SK-N-SH (cell line): ENCODE measurements at regions not wholly inside any gene's neighbourhood (a gene's known extent, or its start where the extent isn't known, plus 50 kb on each side); places are given as distances from the start of the nearest gene placed in this dataset.

ENCODE experiments used
- CTCF ChIA-PET: fragments of 300-600, 350-600 bp; formaldehyde crosslinking; extraction: SDS; loops from one replicate; lab custom pipeline; 2021; lab: Yijun Ruan, JAX
- POLR2A ChIA-PET: fragments of 350-600 bp; sonication (Branson Sonifier 250); formaldehyde crosslinking; extraction: SDS; loops from one replicate; lab custom pipeline; 2020; ENCODE audit warnings: antibody characterized with exemption, inconsistent platforms; lab: Yijun Ruan, JAX
- DNase-seq: peaks from one replicate; pipeline ENCODE4 v3.0.0; 2012
- H2AFZ ChIP-seq: fragments of 200-600 bp; sonication (generic); 2 replicates; pipeline ENCODE4 v1.8.1; 2016; ENCODE audit warnings: antibody characterized with exemption, mild to moderate bottlenecking, low read depth
- H3F3A ChIP-seq: fragments of 200-600 bp; sonication (generic); replicated peaks from 2 replicates; pipeline ENCODE3; 2016; ENCODE audit warnings: antibody characterized with exemption, mild to moderate bottlenecking; ENCODE audit not compliant: insufficient read depth
- H3K27ac ChIP-seq, 2 experiments: fragments of 200-500 bp in 1 of 2; fragments of 200-600 bp in 1 of 2; sonication (Bioruptor generic) in 1 of 2; sonication (generic), shearing (Covaris generic) in 1 of 2; 2 replicates each; pipeline versions ENCODE4 v1.5.1 to v1.6.1; 2014 to 2016; ENCODE audit warnings: low read depth in 2 of 2, inconsistent platforms in 1 of 2, low read length in 1 of 2, mild to moderate bottlenecking in 1 of 2, mixed read lengths in 1 of 2
- H3K27me3 ChIP-seq: fragments of 200-600 bp; sonication (generic), shearing (Covaris generic); 2 replicates; pipeline ENCODE4 v1.6.1; 2016; ENCODE audit warnings: mixed run types; ENCODE audit not compliant: insufficient read depth
- H3K36me3 ChIP-seq, 2 experiments: fragments of 200-500 bp in 1 of 2; fragments of 200-600 bp in 1 of 2; sonication (Bioruptor generic) in 1 of 2; sonication (generic) in 1 of 2; replicated peaks in 1 of 2; 2 replicates each; pipeline versions ENCODE3 to v1.5.1; 2014 to 2016; ENCODE audit warnings: low read length in 1 of 2, mild to moderate bottlenecking in 1 of 2; ENCODE audit not compliant: insufficient read depth in 2 of 2, control insufficient read depth in 1 of 2
- H3K4me1 ChIP-seq, 2 experiments: fragments of 200-500 bp in 1 of 2; fragments of 200-600 bp in 1 of 2; sonication (Bioruptor generic) in 1 of 2; sonication (generic), shearing (Covaris generic) in 1 of 2; 2 replicates each; pipeline versions ENCODE4 v1.5.1 to v1.6.1; 2014 to 2016; ENCODE audit warnings: low read depth in 1 of 2, low read length in 1 of 2, mixed run types in 1 of 2; ENCODE audit not compliant: insufficient read depth in 2 of 2, control insufficient read depth in 1 of 2
- H3K4me2 ChIP-seq: fragments of 200-600 bp; sonication (generic), shearing (Covaris generic); 2 replicates; pipeline ENCODE4 v1.6.1; 2017; ENCODE audit warnings: mixed run types
- H3K4me3 ChIP-seq, 2 experiments: fragments of 200-500 bp in 1 of 2; fragments of 200-600 bp in 1 of 2; sonication (Bioruptor generic) in 1 of 2; sonication (generic), shearing (Covaris generic) in 1 of 2; 2 replicates each; pipeline versions ENCODE4 v1.5.1 to v1.8.1; 2014 to 2016; ENCODE audit warnings: low read depth in 2 of 2, inconsistent platforms in 1 of 2, low read length in 1 of 2, mild to moderate bottlenecking in 1 of 2, mixed read lengths in 1 of 2, moderate library complexity in 1 of 2
- H3K79me2 ChIP-seq: fragments of 200-600 bp; sonication (generic); 2 replicates; pipeline ENCODE4 v1.8.1; 2017; ENCODE audit warnings: mild to moderate bottlenecking; ENCODE audit not compliant: insufficient read depth
- H3K9ac ChIP-seq: fragments of 200-600 bp; sonication (generic); 2 replicates; pipeline ENCODE4 v1.6.1; 2017; ENCODE audit warnings: mixed run types
- H3K9me2 ChIP-seq: fragments of 200-600 bp; sonication (generic); 2 replicates; pipeline ENCODE4 v1.6.1; 2017; ENCODE audit warnings: mixed run types
- H3K9me3 ChIP-seq: fragments of 200-600 bp; sonication (generic); 2 replicates; pipeline ENCODE4 v1.6.1; 2017; ENCODE audit warnings: mixed run types, mild to moderate bottlenecking, moderate library complexity
- H4K20me1 ChIP-seq: fragments of 200-600 bp; sonication (generic); 2 replicates; pipeline ENCODE4 v1.6.1; 2017; ENCODE audit warnings: mild to moderate bottlenecking, mixed run types; ENCODE audit not compliant: insufficient read depth
- CHD2 ChIP-seq: fragments of 150-350 bp; IDR thresholded peaks from 2 replicates; pipeline ENCODE4 v1.6.1; 2018; ENCODE audit warnings: low read length; ENCODE audit not compliant: partially characterized antibody
- CTCF ChIP-seq: fragments of 200-600 bp; sonication (generic); IDR thresholded peaks from 2 replicates; pipeline ENCODE4 v1.6.1; 2017; ENCODE audit warnings: antibody characterized with exemption, mild to moderate bottlenecking, moderate library complexity
- EP300 ChIP-seq, 2 experiments: IDR thresholded peaks; 2 replicates each; pipeline versions ENCODE4 v1.4.0 to v1.6.1; 2012; ENCODE audit warnings: borderline replicate concordance in 1 of 2, low read depth in 1 of 2, low read length in 1 of 2
- EZH2phosphoT487 ChIP-seq: fragments of 200-600 bp; sonication (generic); IDR thresholded peaks from 2 replicates; pipeline ENCODE4 v1.6.1; 2017; ENCODE audit warnings: low read depth, mixed run types, mild to moderate bottlenecking, antibody characterized with exemption, moderate library complexity, borderline replicate concordance
- FOSL2 ChIP-seq: IDR thresholded peaks from 2 replicates; pipeline ENCODE4 v1.4.0; 2012; ENCODE audit warnings: low read depth, mild to moderate bottlenecking, moderate library complexity, borderline replicate concordance
- GABPA ChIP-seq: IDR thresholded peaks from 2 replicates; pipeline ENCODE4 v1.4.0; 2012; ENCODE audit warnings: low read depth, mild to moderate bottlenecking
- GATA2 ChIP-seq: sonication (generic); formaldehyde crosslinking; IDR thresholded peaks from 2 replicates; pipeline ENCODE4 v1.5.0; 2020; ENCODE audit warnings: mild to moderate bottlenecking, missing genetic modification reagents
- JUND ChIP-seq: IDR thresholded peaks from 2 replicates; pipeline ENCODE4 v1.4.0; 2012
- MAX ChIP-seq: IDR thresholded peaks from 2 replicates; pipeline ENCODE4 v1.4.0; 2012; ENCODE audit warnings: low read depth
- MEF2A ChIP-seq: IDR thresholded peaks from 2 replicates; pipeline ENCODE4 v1.4.0; 2012; ENCODE audit warnings: low read depth, borderline replicate concordance
- NFIC ChIP-seq: IDR thresholded peaks from 2 replicates; pipeline ENCODE4 v1.4.0; 2012; ENCODE audit warnings: borderline replicate concordance
- NRF1 ChIP-seq: IDR thresholded peaks from 2 replicates; pipeline ENCODE4 v1.6.1; 2012; ENCODE audit warnings: low read depth, mild to moderate bottlenecking, low read length
- PBX3 ChIP-seq: IDR thresholded peaks from 2 replicates; pipeline ENCODE4; 2012
- RAD21 ChIP-seq: IDR thresholded peaks from 2 replicates; pipeline ENCODE4 v1.6.1; 2012; ENCODE audit warnings: mild to moderate bottlenecking, low read length
- RFX5 ChIP-seq: IDR thresholded peaks from 2 replicates; pipeline ENCODE4 v1.6.1; 2012; ENCODE audit warnings: mild to moderate bottlenecking, improper control_type of control experiment, low read length
- RXRA ChIP-seq: IDR thresholded peaks from 2 replicates; pipeline ENCODE4 v1.4.0; 2012; ENCODE audit warnings: low read depth, mild to moderate bottlenecking, borderline replicate concordance
- SMC3 ChIP-seq: IDR thresholded peaks from 2 replicates; pipeline ENCODE4 v1.6.1; 2012; ENCODE audit warnings: low read depth, low read length, improper control_type of control experiment
- USF1 ChIP-seq: IDR thresholded peaks from 2 replicates; pipeline ENCODE4 v1.4.0; 2012; ENCODE audit warnings: low read depth, borderline replicate concordance
- YY1 ChIP-seq: IDR thresholded peaks from 2 replicates; pipeline ENCODE4 v1.4.0; 2012; ENCODE audit warnings: low read depth, mild to moderate bottlenecking
- WGBS: methylation state at CpG from one replicate; pipeline ENCODE4 v1.1.6; 2017; ENCODE audit warnings: low lambda C conversion rate; 5-methylcytosine and 5-hydroxymethylcytosine counted together
- TF ChIP-seq, protein P1 (sequence below): IDR thresholded peaks from 2 replicates; pipeline ENCODE4 v1.6.1; 2012; ENCODE audit warnings: mild to moderate bottlenecking, low read depth, low read length, moderate library complexity

DNA sequence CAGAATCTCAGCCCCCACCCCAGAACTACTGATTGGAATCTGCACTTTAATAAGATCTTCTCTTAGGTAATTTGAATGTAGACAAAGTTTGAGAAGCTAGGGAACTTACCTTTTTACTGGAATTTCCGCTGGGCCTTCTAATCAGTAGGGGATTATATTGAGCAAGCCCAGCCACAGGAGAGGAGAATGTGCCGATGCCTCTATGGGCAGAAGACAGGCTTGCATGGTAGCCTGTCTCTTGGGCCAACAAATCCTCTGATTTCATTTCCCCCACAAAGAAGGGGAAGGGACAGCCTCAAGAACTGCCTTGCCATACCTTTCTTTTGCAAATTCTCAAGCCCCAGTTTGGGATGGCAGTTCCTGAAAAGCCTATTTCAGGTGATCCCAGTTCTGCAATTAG is 163.4 kb upstream of the BDNF start:
- Histone ChIP-seq H3K79me2 (no peaks in the 10 kb centered on the region), H4K20me1 (no peaks in the 10 kb centered on the region), H3K4me3 (no peak overlapping the region), H3F3A (peaks cover 5% of the 10 kb centered on the region), H3K9me3 (no peaks in the 10 kb centered on the region), H3K27me3 (no peaks in the 10 kb centered on the region), H3K27ac (no peak overlapping the region), H2AFZ (no peak overlapping the region), H3K9ac (no peak overlapping the region), H3K4me1 (no peaks in the 10 kb centered on the region; a peak in 1 of 4 replicates), H3K9me2 (no peaks in the 10 kb centered on the region), H3K36me3 (no peaks in the 10 kb centered on the region), H3K4me2 (no peak overlapping the region)
- CTCF ChIA-PET: no interaction called here
- WGBS: 90% methylated on average over 2 of the region's 2 CpGs
- POLR2A ChIA-PET: no interaction called here
- no peak for DNase-seq
- no peak for TF ChIP-seq USF1
- TF ChIP-seq EP300 (IDR thresholded peaks at IDR 0.05; ENCODE audit: borderline replicate concordance in 1 of 2, low read depth in 1 of 2, low read length in 1 of 2): no peak
- no peak for TF ChIP-seq YY1
- no peak for TF ChIP-seq RAD21
- TF ChIP-seq RXRA: no peak
- no peak for TF ChIP-seq PBX3
- no peak for TF ChIP-seq RFX5
- no peak for TF ChIP-seq NFIC
- no peak for TF ChIP-seq CHD2
- no peak for TF ChIP-seq MEF2A
- TF ChIP-seq GABPA: no peak
- TF ChIP-seq SMC3: no peak
- no peak for TF ChIP-seq CTCF
- TF ChIP-seq, protein P1, sequence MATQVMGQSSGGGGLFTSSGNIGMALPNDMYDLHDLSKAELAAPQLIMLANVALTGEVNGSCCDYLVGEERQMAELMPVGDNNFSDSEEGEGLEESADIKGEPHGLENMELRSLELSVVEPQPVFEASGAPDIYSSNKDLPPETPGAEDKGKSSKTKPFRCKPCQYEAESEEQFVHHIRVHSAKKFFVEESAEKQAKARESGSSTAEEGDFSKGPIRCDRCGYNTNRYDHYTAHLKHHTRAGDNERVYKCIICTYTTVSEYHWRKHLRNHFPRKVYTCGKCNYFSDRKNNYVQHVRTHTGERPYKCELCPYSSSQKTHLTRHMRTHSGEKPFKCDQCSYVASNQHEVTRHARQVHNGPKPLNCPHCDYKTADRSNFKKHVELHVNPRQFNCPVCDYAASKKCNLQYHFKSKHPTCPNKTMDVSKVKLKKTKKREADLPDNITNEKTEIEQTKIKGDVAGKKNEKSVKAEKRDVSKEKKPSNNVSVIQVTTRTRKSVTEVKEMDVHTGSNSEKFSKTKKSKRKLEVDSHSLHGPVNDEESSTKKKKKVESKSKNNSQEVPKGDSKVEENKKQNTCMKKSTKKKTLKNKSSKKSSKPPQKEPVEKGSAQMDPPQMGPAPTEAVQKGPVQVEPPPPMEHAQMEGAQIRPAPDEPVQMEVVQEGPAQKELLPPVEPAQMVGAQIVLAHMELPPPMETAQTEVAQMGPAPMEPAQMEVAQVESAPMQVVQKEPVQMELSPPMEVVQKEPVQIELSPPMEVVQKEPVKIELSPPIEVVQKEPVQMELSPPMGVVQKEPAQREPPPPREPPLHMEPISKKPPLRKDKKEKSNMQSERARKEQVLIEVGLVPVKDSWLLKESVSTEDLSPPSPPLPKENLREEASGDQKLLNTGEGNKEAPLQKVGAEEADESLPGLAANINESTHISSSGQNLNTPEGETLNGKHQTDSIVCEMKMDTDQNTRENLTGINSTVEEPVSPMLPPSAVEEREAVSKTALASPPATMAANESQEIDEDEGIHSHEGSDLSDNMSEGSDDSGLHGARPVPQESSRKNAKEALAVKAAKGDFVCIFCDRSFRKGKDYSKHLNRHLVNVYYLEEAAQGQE: no peak
- no peak for TF ChIP-seq JUND
- no peak for TF ChIP-seq NRF1
- TF ChIP-seq FOSL2: no peak
- TF ChIP-seq MAX: no peak
- no peak for TF ChIP-seq GATA2 (CRISPR knock-in tag)
- no peak for TF ChIP-seq EZH2phosphoT487
